Right forelimb (tissue), 1 donor: ENCODE measurements at regions not wholly inside any gene's neighbourhood (a gene's known extent, or its start where the extent isn't known, plus 50 kb on each side); places are given as distances from the start of the nearest gene placed in this dataset.
"Not testable (repeated sequence)": the region's sequence is repeated elsewhere in the genome, so short reads cannot be mapped to it uniquely, and the experiment has no call there.

ENCODE experiments used
- DNase-seq: peaks from one replicate; pipeline ENCODE4 v3.0.0-alpha.2; 2018

DNA sequence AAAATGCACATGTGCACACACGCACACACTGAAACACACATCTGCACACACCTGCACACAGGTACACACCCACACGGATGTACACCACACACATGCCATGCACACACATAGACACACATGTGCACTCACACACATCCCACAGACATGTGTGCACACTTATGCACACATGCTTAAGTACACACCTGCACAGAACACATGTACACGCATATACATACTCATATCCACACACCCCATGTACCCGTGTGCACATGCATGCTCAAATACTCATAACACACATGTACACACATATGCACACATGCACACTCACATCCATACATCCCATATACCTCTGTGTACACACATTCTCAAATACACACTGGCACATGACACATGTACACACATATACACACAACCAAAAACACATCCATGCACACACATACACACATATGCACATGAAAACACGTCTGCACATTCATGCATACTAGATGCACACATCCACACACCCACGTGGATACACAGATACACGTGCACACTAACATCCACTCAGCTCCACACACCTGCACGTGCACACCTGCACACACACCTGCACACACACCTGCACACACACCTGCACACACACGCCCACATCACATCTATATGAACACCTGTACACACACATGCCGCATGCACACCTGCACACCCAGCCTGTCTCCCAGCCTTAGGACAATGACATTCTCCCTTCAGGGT lies 336.7 kb downstream of the ADGRD1 start:
- DNase-seq, result no peak

DNA sequence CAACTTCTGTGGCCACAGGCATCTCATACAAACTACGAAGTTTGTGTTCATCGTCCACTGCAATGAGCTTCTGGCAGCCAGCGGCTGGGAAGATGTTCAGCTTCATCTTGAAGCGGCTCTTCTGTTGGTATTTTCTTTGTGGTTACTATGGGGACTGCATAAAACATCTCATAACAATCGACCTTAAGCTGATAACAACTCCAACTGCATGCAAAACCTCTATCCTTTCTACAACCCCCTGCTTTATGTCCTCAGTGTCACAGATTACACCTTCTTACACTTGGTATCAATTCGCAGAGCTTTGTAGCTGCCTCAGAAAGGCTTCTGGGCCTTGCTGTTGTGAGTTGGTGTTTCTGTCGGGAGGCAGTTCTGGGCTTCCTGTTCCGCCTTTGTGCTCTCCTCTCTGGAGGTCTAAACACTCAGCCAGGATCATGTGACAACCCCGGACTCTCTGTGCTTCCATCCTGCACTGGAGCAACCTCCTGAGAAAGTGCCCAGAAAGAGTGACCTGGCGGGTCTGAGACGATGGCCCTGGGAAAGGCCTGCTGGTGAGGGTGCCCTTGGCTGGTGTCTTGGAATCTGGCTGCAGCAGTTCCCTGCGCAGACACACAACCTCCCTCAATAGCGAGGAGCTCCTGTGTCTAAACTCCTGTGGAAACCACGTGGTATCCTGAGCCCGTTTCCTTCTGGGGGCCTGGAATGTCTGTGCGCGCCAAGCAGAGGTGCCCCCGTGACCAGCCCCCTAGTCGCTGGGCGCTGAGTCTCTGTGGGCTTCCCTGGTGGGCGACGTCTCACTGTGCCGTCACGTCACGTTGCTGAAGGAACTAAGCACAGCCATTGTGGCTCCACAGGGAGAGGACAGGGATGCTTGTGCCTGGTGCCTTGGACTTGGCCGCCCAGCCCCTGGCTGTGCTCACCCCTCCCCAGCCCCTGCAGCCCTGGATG lies 339.6 kb downstream of the ADGRD1 start:
- DNase-seq, result not testable (repeated sequence)

DNA sequence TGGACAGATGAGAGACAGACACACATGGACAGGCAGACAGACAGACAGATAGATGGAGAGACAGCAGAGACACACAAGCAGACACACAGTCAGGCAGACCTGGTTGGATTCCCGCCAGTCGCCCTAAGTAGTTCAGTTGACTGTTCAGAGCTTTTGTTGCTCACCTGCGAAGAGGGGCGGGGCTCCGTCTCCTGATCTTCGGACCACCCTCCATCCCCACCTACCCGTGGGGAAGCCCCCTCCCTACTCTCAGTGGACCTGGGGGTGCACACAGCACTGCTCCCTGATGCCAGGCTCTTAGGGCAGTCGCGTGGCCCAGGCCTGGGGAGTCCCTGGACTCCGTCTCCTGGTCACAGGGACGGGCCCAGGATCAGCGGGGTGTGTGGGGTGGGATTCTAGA lies 341.0 kb downstream of the ADGRD1 start:
- not testable (repeated sequence) for DNase-seq

DNA sequence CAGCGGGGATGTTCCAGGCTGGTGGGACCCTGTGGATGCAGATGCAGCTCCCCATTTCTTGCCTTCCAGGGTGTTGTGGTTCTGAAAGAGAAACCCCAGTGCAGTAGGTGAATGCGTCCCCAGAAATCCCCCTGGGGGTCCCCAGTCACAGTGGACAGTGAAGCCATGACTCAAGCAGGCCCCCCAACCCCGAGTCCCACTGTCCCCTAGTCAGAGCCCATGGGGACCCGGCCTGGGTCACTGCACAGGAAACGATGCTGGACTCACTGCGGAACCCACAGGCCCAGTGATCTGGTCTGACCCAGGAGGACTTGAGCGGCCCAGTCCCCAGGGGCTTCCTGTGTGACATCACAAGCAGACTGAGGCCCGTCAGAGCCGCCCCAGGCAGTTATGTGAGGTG lies 341.4 kb downstream of the ADGRD1 start:
- DNase-seq, result not testable (repeated sequence)

DNA sequence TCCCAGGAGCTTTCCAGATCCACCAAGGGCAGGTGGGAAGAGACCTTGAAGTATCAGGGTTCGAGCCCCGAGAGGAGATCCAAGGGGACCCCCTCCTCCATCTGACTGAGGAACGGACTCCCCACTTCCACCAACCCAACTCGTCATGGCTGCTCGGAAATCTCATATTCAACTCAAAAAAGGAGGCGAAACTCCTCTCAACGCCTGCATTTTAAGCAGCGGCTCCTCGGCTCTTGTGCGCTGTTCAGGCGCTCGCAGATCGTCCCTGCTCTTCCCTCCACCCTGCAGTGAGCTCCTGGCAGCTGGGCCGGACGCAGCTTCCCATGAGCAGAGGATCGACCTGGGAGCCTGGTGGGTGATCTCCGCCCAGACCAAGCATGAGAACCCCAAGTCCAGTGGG lies 341.9 kb downstream of the ADGRD1 start:
- not testable (repeated sequence) for DNase-seq

DNA sequence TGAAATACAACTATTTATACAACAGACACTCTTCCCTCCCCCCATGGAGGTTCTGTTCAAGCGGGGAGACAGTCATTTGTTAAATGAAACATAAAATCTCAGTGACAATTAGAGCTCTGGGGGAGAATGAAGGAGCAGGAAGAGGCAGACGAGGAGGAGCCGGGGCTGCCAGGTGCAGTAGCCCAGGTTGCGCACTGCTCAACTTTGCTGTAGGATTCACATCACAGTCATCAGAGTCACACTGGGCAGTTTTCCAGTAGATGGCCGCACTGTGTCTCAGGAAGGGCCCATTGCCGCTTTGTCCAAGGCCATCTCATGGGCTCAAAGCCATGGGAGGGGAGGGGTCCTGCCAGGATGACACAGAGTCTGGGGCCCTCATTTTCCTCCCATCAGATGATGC lies 342.4 kb downstream of the ADGRD1 start:
- DNase-seq, result not testable (repeated sequence)

DNA sequence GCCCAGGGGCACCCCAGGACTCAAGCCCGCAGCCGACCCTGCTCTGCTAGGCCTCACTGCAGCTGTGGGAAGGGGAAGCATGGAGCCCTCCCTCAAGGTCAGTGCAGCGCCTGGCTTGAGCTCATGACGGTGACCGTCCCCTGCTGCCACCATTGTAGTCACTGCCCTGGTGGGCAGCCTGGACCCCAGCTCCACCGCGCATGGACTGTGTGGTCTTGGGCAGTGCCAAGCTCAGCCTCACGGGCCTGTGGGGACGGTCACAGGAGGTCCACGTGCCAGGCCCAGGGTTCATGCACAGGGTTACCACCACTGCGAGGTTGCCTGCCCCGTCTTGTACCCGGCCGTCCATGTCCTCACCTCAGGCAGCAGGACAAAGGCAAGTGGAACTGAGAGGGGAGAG lies 342.9 kb downstream of the ADGRD1 start:
- not testable (repeated sequence) for DNase-seq

GRCh38 chr12:131298526-131299369 lies 345.0 kb downstream of the ADGRD1 start:
- DNase-seq, result not testable (repeated sequence)

GRCh38 chr12:131299370-131299701 lies 345.6 kb downstream of the ADGRD1 start:
- not testable (repeated sequence) for DNase-seq

DNA sequence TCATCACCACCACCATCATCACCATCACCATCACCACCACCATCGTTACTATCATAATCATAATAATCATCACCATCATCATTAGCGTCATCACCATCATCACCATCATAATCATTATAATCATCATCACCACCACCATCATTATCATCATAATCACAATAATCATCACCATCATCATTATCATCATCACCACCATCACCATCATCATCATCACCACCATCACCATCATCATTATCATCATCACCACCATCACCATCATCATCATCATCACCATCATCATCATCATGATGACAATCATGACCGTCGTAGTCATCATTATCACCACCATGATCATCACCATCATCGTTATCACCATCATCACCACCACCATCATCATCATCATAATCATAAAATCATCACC lies 349.9 kb downstream of the ADGRD1 start:
- DNase-seq, result not testable (repeated sequence)

GRCh38 chr12:131304642-131305041 lies 350.9 kb downstream of the ADGRD1 start:
- not testable (repeated sequence) for DNase-seq

DNA sequence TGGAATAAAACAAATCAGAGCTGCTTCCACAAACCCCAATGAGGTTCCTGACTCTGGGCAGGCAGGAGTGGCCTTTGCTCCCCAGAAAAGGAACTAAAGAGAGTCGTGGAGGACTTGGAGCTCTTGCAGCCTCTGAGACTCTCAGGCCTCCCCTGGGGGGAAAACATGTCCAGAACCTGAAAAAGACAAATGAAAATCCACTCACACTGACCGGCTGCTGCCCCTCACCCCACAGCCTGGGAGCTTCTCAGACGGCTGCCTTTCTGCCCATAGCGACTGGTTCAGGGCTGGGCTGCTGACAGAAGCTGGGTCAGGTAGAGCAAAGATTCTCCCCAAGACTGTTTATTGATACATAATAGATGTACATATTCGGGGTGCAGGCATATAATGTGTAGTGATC lies 356.0 kb downstream of the ADGRD1 start:
- DNase-seq, result no peak

DNA sequence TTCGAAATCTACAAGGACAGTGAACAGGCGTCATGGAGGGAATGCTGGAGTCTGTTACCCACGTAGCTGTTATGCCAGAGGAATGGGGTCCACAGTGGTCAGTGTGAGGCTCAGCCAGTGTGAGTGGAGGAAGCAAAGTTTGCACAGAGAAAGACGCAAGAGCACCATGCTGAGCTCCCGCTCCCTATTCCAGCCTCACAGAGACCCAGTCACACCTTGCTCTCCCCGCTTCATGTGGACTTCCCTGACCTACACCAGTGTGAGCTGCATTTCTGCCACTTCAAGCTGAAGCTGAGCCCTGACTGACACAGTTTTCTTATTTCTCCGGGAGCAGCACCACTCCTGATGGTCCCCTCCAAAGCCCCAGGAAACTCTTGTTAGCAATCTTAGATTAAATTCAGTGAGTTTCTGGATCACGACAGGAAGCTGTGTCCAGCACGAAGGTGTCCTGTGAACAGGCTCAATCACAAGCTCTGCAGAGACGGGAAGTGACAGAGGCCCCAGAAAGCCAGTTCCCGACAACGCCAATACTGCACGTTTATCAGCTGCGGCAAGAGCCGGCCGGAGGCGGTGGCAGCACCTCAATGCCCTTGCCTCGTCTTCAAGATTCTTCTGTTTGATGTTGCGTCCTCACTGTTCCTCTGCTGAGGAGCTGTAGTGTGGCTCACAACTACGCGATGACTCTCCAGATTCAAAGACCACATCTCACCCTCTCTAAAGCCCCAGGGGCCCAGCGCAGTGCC lies 356.7 kb downstream of the ADGRD1 start:
- DNase-seq, result not testable (repeated sequence)

DNA sequence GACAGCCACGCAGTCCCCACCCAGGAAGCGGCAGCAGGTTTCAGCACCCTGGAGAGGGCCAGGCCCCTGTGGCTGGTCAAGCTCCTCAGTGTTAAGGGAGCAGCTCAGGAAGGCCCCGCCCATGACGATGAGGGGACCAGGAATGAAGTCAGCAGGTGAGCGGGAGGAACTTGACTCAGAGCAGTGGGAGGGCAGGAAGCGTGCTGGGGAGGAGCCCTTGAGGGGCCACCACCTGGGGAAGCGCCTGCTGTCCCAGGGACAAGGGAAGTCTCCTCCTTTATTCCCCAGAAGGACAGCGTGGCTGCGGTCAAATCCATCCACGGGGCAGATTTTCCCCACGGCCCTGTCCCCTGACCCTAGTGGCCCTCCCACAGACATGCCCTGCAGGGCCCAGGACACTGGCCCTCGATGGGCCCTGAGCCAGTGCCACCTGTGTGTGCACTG lies 357.6 kb downstream of the ADGRD1 start:
- not testable (repeated sequence) for DNase-seq

GRCh38 chr12:131311764-131312163 lies 358.1 kb downstream of the ADGRD1 start:
- no peak for DNase-seq

- not testable (repeated sequence) for DNase-seq
These were observed 358.7 kb downstream of the ADGRD1 start for GRCh38 chr12:131312382-131312781.

GRCh38 chr12:131312793-131313545 lies 359.3 kb downstream of the ADGRD1 start:
- no peak for DNase-seq

DNA sequence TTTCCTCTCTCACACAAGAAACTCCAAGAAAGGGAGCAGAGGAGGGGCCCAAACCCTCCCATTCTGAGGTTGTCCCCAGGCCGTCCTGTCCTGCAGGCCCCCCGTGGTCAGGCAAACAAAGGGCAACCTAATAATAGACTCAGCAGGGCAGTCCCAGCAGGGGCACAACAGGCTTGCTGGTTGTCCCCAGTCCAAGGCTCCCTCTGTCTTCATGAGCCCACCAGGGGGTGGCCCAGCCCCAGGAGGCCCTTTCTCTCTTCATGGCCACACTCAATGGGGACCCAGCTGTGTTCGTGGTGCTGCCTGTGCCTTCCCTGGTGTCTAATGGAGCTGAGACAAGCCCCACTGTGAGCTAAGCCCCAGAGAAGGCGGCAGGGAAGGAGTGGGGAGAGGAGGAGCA lies 359.9 kb downstream of the ADGRD1 start:
- DNase-seq, result no peak

DNA sequence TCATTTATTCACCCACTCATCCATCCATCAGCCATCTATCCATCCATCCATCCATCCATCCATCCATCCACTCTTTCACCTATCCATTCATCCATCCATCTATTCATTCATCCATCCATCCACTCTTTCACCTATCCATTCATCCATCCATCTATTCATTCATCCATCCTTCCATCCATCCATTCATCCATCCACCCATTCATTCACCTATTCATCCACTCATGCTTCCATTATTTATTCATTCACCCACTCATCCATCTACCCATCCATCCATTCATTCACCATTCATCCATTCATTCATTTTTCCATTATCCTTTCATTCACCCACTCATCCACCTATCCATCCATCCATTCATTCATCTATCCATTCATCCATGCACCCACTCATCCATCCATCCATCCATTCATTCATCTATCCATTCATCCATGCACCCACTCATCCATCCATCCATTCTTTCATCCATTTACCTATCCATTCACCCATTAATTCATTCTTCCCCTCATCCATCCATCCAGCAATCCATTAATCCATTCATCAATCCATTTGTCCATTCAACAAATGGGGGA lies 360.9 kb downstream of the ADGRD1 start:
- no peak for DNase-seq

- no peak for DNase-seq
These were observed 361.9 kb downstream of the ADGRD1 start for GRCh38 chr12:131315601-131316000.

DNA sequence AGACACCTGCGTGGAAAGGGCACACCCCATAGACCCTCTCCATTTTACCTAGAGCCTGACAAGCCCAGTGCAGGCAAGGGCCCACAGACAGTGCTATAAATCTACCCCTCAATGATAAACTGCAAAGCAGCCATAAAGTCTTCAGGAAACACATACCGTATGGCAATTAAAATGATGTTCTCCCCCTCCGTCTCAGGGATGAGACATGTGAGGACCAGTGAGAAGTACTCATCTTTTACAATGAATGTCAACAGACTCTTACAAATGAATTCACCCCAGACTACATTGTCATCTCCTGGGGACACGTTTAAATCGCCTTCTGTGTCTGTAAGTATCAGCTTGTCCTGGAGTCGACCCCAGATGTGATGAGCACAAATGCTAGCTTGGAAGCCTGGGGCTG lies 362.7 kb downstream of the ADGRD1 start:
- no peak for DNase-seq
